HL-60/S4 treated with phorbol 12-myristate 13-acetate at 8.2 ng/mL for 4 days and 3 days (cell line): ENCODE measurements at regions not wholly inside any gene's neighbourhood (a gene's known extent, or its start where the extent isn't known, plus 50 kb on each side); places are given as distances from the start of the nearest gene placed in this dataset.
"Not testable (repeated sequence)": the region's sequence is repeated elsewhere in the genome, so short reads cannot be mapped to it uniquely, and the experiment has no call there.

Experiments used
- in situ Hi-C: fragments of 300-500 bp; cut with MboI; formaldehyde crosslinking; loops from 2 replicates; pipeline ENCODE4 v1.15.0; 2022; ENCODE audit warnings: low sequenced_read_pairs

- in situ Hi-C loops: no loop called here
These were observed 813.5 kb downstream of the MCTP2 start for GRCh38 chr15:95044745-95045417.

- in situ Hi-C loops: no loop called here
These were observed 820.5 kb downstream of the MCTP2 start for GRCh38 chr15:95051861-95052260.

GRCh38 chr15:95059346-95059905 lies 828.1 kb downstream of the MCTP2 start:
- in situ Hi-C loops: no loop called here

GRCh38 chr15:95068701-95069521 lies 837.5 kb downstream of the MCTP2 start:
- in situ Hi-C loops: no loop called here

GRCh38 chr15:95075792-95076677 lies 844.7 kb downstream of the MCTP2 start:
- in situ Hi-C loops: no loop called here

GRCh38 chr15:95076678-95076990 lies 845.3 kb downstream of the MCTP2 start:
- in situ Hi-C loops: no loop called here

- in situ Hi-C loops: no loop called here
These were observed 846.6 kb downstream of the MCTP2 start for GRCh38 chr15:95078003-95078402.

GRCh38 chr15:95080228-95080627 lies 848.9 kb downstream of the MCTP2 start:
- in situ Hi-C loops: not testable (repeated sequence)

GRCh38 chr15:95085056-95085455 lies 853.7 kb downstream of the MCTP2 start:
- in situ Hi-C loops: no loop called here

GRCh38 chr15:95086531-95087252 lies 855.3 kb downstream of the MCTP2 start:
- in situ Hi-C loops: no loop called here

GRCh38 chr15:95087253-95087609 lies 855.9 kb downstream of the MCTP2 start:
- in situ Hi-C loops: no loop called here

- in situ Hi-C loops: no loop called here
These were observed 860.1 kb downstream of the MCTP2 start for GRCh38 chr15:95091444-95091843.

GRCh38 chr15:95095250-95095649 lies 863.9 kb downstream of the MCTP2 start:
- in situ Hi-C loops: no loop called here

GRCh38 chr15:95096651-95097050 lies 865.3 kb downstream of the MCTP2 start:
- in situ Hi-C loops: no loop called here

GRCh38 chr15:95097361-95097760 lies 866.0 kb downstream of the MCTP2 start:
- in situ Hi-C loops: no loop called here

GRCh38 chr15:95105229-95105628 lies 873.9 kb downstream of the MCTP2 start:
- in situ Hi-C loops: no loop called here

- in situ Hi-C loops: no loop called here
These were observed 875.4 kb downstream of the MCTP2 start for GRCh38 chr15:95106801-95107200.

GRCh38 chr15:95108673-95109072 lies 877.3 kb downstream of the MCTP2 start:
- in situ Hi-C loops: no loop called here

- in situ Hi-C loops: no loop called here
These were observed 880.6 kb downstream of the MCTP2 start for GRCh38 chr15:95111969-95112368.

- in situ Hi-C loops: no loop called here
These were observed 881.7 kb downstream of the MCTP2 start for GRCh38 chr15:95113041-95113440.
